ENCODE measurements at regions not wholly inside any gene's neighbourhood (a gene's known extent, or its start where the extent isn't known, plus 50 kb on each side); places are given as distances from the start of the nearest gene placed in this dataset.
"Not testable (repeated sequence)": the region's sequence is repeated elsewhere in the genome, so short reads cannot be mapped to it uniquely, and the experiment has no call there.

DNA sequence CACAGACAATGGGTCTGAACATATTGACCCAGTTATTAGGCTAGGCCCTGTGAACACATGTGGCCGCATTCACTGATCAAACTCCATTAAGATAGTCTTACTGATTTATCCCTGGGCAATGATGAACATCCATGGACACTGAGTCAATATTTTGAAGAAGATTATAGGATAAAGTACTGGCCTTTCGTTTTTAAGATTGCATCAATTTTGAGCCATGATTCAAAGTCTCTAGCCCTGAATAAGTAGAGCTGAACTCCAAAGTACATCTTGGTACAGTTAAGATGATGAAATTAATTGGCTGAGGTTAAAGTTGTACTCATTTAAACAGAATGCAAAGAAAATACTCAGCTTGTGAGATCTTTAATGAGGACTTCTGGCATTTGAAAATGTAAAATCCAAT lies 1581.9 kb downstream of the EFNB2 start:
- no peak overlapping the region for H3K4me3 ChIP-seq (ENCODE audit: low read length)
- TF ChIP-seq CTCF (conservative IDR thresholded peaks at IDR 0.05; ENCODE audit: low read depth, low read length): no peak
- no peak for DNase-seq (ENCODE audit: low read depth)

DNA sequence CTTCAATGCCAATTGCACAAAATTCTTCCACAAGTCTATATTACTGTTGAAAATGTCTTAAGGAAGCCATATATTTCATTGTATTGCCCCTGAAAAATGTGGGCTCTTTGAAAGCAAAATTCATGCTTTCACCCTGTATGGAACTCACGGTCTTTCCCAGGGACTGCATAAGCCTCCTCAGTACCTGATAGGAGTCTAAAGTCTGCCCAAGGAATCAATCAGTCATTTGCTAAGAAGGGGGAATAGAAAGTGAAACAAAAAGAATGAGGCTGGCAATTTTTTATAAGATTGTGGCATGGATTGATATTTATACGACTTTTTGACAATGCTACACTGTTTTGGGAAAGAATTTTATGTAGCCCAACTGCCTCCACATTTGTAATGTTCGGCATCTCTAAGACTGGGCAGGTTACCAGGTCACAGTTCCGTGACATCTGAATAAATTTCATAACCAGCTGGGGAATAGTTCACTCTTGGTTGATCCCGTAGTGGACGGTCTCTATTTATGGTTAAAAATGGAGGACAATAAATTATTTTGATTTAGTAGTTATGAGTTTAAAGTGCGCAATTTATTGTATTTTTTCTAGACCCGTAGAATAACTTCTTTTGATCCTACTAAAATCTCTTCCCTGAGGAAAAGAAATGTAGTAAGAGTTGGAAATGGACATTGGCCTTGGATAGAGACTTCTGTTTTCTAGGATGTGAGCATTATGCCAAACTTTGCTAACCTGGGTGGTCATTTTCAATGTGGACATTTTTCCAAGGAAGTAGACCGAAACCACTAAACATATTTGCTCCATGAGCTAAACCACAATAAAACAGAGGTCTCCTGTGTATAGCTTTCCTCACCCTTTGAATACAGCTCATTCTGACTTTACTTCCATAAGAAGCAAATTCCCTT lies 1585.4 kb downstream of the EFNB2 start:
- TF ChIP-seq CTCF (conservative IDR thresholded peaks at IDR 0.05; ENCODE audit: low read depth, low read length): no peak
- no peak for DNase-seq (ENCODE audit: low read depth)

GRCh38 chr13:104944176-104944575 lies 1591.3 kb downstream of the EFNB2 start:
- TF ChIP-seq CTCF (conservative IDR thresholded peaks at IDR 0.05; ENCODE audit: low read depth, low read length): no peak
- no peak for DNase-seq (ENCODE audit: low read depth)
- no peak overlapping the region for H3K4me3 ChIP-seq (ENCODE audit: low read length)

More for the DNA sequence above, 1585.4 kb downstream of the EFNB2 start:
- no peak overlapping the region for H3K4me3 ChIP-seq (ENCODE audit: low read length)

GRCh38 chr13:104943331-104943730 lies 1592.1 kb downstream of the EFNB2 start:
- no peak for TF ChIP-seq CTCF (conservative IDR thresholded peaks at IDR 0.05; ENCODE audit: low read depth, low read length)
- DNase-seq (ENCODE audit: low read depth): no peak
- no peak overlapping the region for H3K4me3 ChIP-seq (ENCODE audit: low read length)

GRCh38 chr13:104937881-104938280 lies 1597.6 kb downstream of the EFNB2 start:
- no peak for TF ChIP-seq CTCF (conservative IDR thresholded peaks at IDR 0.05; ENCODE audit: low read depth, low read length)
- no peak overlapping the region for H3K4me3 ChIP-seq (ENCODE audit: low read length)
- no peak for DNase-seq (ENCODE audit: low read depth)

DNA sequence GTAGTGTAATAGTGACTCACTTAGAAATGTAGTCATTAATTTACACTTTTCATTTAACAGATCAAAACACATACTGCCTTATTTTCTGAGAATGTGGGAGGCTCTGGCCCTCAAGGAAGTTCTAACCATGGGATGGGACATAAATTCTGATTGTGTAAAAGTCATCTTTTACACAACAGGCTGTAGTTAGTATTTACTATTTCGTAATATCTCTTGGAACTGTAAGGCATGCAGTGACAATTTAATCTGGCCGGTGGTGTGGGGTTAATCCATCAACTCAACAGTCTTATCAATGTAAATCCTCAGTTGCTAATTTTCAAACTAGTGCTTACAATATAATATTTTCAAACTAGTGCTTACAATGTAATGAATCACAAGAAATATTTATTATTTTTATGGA lies 1599.2 kb downstream of the EFNB2 start:
- TF ChIP-seq CTCF (conservative IDR thresholded peaks at IDR 0.05; ENCODE audit: low read depth, low read length): no peak
- no peak overlapping the region for H3K4me3 ChIP-seq (ENCODE audit: low read length)
- peak; percentile 48 for DNase-seq (ENCODE audit: low read depth)

- DNase-seq (ENCODE audit: low read depth); H3K4me3 ChIP-seq (ENCODE audit: low read length): not testable (repeated sequence)
These were observed 1614.9 kb downstream of the EFNB2 start for GRCh38 chr13:104920513-104920912.

All from retinal pigment epithelial cell (primary cell).